Cardiac muscle cell (in vitro differentiated cells and primary cell): ENCODE measurements at regions not wholly inside any gene's neighbourhood (a gene's known extent, or its start where the extent isn't known, plus 50 kb on each side); places are given as distances from the start of the nearest gene placed in this dataset.

Source experiments
- DNase-seq, 2 donors: peaks; one replicate each; pipeline versions ENCODE4 v3.0.0 to v3.0.0-alpha.2; 2010 to 2017; ENCODE audit warnings: low read depth in 1 of 2, low spot score in 1 of 2
- H3K27ac ChIP-seq: fragments of 200-600 bp; sonication (generic); 2 replicates; pipeline ENCODE4 v1.5.1; 2016
- H3K27me3 ChIP-seq: fragments of 200-600 bp; sonication (generic); 2 replicates; pipeline ENCODE4 v1.6.0; 2016; ENCODE audit warnings: control low read depth
- H3K36me3 ChIP-seq: fragments of 200-600 bp; sonication (generic); 2 replicates; pipeline ENCODE4 v1.5.1; 2016; ENCODE audit warnings: control low read depth
- H3K4me1 ChIP-seq: fragments of 200-600 bp; sonication (generic); 2 replicates; pipeline ENCODE4 v1.8.1; 2017; ENCODE audit warnings: low read depth, mild to moderate bottlenecking, mixed run types
- H3K4me3 ChIP-seq: fragments of 200-600 bp; sonication (generic); 2 replicates; pipeline ENCODE4 v1.5.1; 2016; ENCODE audit warnings: mild to moderate bottlenecking
- H3K9me3 ChIP-seq: fragments of 200-600 bp; sonication (generic); 2 replicates; pipeline ENCODE4 v1.5.1; 2017; ENCODE audit warnings: low read depth, mild to moderate bottlenecking, control low read depth
- TF ChIP-seq, protein P1 (sequence below): IDR thresholded peaks from 2 replicates; pipeline ENCODE4 v1.5.1; 2012; ENCODE audit warnings: low read depth, mild to moderate bottlenecking, low read length

DNA sequence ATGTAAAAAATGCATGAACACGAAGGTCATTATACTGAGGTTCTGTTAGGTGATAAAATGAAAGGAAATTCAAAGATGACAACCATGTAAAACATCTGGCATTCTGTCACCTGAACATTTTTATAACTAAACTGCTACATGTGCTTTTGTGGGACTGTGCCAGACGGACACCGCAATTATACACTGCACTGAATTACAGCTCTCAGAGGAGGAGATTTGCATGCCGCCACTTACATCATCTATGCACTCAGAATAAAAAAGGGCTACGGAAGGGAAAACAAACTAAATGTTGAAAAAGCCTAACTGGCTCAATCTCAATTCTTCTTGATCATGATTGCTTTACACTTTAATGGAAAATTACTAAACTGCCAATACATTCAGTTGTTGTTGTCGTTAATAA, 614.0 kb upstream of the EYS start:
- Histone ChIP-seq H3K4me3 (no peak overlapping the region), H3K9me3 (no peaks in the 10 kb centered on the region), H3K36me3 (no peaks in the 10 kb centered on the region), H3K27ac (no peak overlapping the region), H3K4me1 (no peaks in the 10 kb centered on the region), H3K27me3 (no peaks in the 10 kb centered on the region)
- TF ChIP-seq, protein P1, sequence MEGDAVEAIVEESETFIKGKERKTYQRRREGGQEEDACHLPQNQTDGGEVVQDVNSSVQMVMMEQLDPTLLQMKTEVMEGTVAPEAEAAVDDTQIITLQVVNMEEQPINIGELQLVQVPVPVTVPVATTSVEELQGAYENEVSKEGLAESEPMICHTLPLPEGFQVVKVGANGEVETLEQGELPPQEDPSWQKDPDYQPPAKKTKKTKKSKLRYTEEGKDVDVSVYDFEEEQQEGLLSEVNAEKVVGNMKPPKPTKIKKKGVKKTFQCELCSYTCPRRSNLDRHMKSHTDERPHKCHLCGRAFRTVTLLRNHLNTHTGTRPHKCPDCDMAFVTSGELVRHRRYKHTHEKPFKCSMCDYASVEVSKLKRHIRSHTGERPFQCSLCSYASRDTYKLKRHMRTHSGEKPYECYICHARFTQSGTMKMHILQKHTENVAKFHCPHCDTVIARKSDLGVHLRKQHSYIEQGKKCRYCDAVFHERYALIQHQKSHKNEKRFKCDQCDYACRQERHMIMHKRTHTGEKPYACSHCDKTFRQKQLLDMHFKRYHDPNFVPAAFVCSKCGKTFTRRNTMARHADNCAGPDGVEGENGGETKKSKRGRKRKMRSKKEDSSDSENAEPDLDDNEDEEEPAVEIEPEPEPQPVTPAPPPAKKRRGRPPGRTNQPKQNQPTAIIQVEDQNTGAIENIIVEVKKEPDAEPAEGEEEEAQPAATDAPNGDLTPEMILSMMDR: no peak
- no peak for DNase-seq

DNA sequence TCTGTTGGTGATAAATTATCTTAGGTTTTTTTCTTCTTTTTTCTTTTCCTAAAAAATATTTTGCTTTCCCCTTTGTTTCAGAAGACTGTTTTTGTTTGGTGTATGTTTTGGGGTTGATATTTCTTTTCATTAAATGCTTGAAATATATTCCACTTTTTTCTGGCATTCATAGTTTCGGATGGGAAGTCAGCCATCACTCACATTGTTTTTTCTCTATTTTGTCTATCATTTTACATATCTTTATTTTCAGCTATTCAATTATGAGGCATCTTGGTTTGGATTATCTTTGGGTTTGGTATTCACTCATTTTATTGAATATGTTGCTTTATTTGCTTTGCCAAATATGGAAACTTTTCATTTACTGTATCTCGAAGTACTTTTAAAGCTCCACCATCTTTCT, 600.5 kb upstream of the EYS start:
- no peaks in the 10 kb centered on the region for H3K36me3 ChIP-seq
- DNase-seq: no peak
- H3K9me3 ChIP-seq: no peaks in the 10 kb centered on the region
- H3K27ac ChIP-seq: no peak overlapping the region
- TF ChIP-seq, protein P1: no peak
- no peaks in the 10 kb centered on the region for H3K27me3 ChIP-seq
- no peaks in the 10 kb centered on the region for H3K4me1 ChIP-seq
- no peak overlapping the region for H3K4me3 ChIP-seq

DNA sequence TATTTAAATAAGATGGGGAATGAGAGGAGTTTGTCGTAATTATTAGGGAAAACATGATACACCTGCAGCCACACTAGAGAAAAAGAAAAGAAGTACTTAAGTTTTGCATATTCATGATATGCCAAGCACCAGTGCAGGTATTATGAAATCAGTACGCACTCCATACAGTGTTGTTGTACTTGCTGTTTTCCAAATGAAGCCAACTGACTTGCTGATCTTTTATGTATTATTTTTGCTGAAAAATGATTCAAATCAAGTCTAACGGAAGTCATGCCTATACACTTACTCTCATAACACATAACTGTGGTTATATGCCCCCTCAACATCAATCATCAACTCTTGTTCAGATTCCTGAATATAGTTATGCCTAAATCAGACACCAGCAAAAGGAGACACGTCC, 584.9 kb upstream of the EYS start:
- H3K9me3 ChIP-seq: no peaks in the 10 kb centered on the region
- DNase-seq: no peak
- no peaks in the 10 kb centered on the region for H3K27me3 ChIP-seq
- TF ChIP-seq, protein P1: no peak
- no peaks in the 10 kb centered on the region for H3K36me3 ChIP-seq
- H3K4me3 ChIP-seq: no peak overlapping the region
- H3K4me1 ChIP-seq: no peaks in the 10 kb centered on the region
- H3K27ac ChIP-seq: no peak overlapping the region

DNA sequence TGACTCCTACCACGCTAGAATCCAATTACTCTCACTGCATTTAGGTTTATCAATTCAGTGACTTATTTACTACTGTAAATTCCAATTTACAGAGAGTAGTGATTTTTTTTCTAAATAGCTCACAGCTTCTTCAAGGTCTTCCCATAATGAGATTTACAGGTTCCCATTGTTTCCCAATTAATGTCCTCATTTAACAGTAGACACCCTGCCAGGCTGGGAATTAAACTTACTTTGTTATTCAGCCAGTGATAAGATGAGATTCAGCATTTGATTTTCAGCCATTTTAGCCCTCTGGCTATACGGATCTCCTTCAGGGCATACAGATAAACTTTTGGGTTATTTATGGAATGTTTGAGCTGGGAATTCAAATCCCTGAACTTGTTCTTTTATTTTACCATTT, 582.9 kb upstream of the EYS start:
- TF ChIP-seq, protein P1: no peak
- DNase-seq: no peak
- H3K27me3 ChIP-seq: no peaks in the 10 kb centered on the region
- H3K4me3 ChIP-seq: no peak overlapping the region
- no peaks in the 10 kb centered on the region for H3K36me3 ChIP-seq
- H3K4me1 ChIP-seq: no peaks in the 10 kb centered on the region
- H3K27ac ChIP-seq: no peak overlapping the region
- no peaks in the 10 kb centered on the region for H3K9me3 ChIP-seq

DNA sequence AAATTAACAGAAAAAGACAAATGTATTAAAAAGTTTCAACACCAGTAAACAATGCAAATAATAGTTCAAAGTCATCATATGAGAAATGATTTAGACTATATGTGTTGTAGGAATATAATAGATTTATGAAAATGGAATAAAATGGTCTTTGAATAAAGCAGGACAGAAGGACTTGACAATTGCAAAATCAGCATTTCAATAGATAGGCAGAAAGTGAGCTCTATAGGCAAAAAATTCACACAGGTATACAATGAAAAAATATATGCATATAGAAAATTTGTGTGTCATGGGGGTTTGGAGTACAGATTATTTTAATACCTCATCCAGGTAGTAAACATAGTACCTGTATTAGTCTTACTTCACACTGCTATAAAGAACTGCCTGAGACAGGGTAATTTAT, 571.1 kb upstream of the EYS start:
- Histone ChIP-seq H3K4me1 (no peaks in the 10 kb centered on the region), H3K9me3 (no peaks in the 10 kb centered on the region), H3K4me3 (no peak overlapping the region), H3K27ac (no peak overlapping the region), H3K27me3 (no peaks in the 10 kb centered on the region), H3K36me3 (no peaks in the 10 kb centered on the region)
- no peak for DNase-seq
- TF ChIP-seq, protein P1: no peak

DNA sequence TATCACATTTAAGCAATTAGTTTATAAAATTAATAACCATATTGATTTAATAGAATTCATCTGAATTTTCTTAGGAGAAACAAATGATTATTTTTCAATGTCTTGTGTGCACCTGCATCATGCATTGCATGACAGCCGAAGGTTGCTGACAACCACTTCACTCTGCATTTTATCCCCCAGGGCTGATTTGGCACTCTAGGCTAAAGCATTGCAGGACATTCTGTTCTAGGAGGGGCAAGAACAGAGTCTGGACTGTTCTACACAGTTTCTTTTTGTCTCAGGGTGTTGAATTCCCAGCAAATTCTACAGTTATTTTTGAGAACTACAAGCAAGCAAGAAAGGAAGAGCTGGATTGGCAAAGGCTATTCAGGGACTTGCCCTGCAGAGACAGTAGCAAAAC, 570.4 kb upstream of the EYS start:
- TF ChIP-seq, protein P1: no peak
- peak in 1 of 2 donors; percentile 31 for DNase-seq

More for the DNA sequence above, 570.4 kb upstream of the EYS start:
- Histone ChIP-seq H3K4me1 (no peaks in the 10 kb centered on the region), H3K4me3 (no peak overlapping the region), H3K36me3 (no peaks in the 10 kb centered on the region), H3K9me3 (no peaks in the 10 kb centered on the region), H3K27me3 (no peaks in the 10 kb centered on the region), H3K27ac (no peak overlapping the region)
